Ishikawa (cell line): ENCODE measurements at regions not wholly inside any gene's neighbourhood (a gene's known extent, or its start where the extent isn't known, plus 50 kb on each side); places are given as distances from the start of the nearest gene placed in this dataset.

Experiments
- CEBPB ChIP-seq: IDR thresholded peaks from 2 replicates; pipeline ENCODE4 v1.6.1; 2012
- CREB1 ChIP-seq: IDR thresholded peaks from 2 replicates; pipeline ENCODE4 v1.6.1; 2012; ENCODE audit warnings: low read depth
- EGR1 ChIP-seq: IDR thresholded peaks from 2 replicates; pipeline ENCODE4 v1.6.1; 2012
- EP300 ChIP-seq: IDR thresholded peaks from 2 replicates; pipeline ENCODE4 v1.6.1; 2012; ENCODE audit warnings: borderline replicate concordance
- FOXM1 ChIP-seq: IDR thresholded peaks from 2 replicates; pipeline ENCODE4 v1.6.1; 2012; ENCODE audit warnings: low read depth, borderline replicate concordance
- MAX ChIP-seq: IDR thresholded peaks from 2 replicates; pipeline ENCODE4 v1.6.1; 2012
- NFIC ChIP-seq: IDR thresholded peaks from 2 replicates; pipeline ENCODE4 v1.6.1; 2012
- RAD21 ChIP-seq: IDR thresholded peaks from 2 replicates; pipeline ENCODE4 v1.6.1; 2012; ENCODE audit warnings: low read depth
- REST ChIP-seq: IDR thresholded peaks from 2 replicates; pipeline ENCODE4 v1.6.1; 2012; ENCODE audit warnings: low read depth, mild to moderate bottlenecking
- TAF1 ChIP-seq: IDR thresholded peaks from 2 replicates; pipeline ENCODE4 v1.6.1; 2012; ENCODE audit warnings: low read depth, mild to moderate bottlenecking
- TCF12 ChIP-seq: IDR thresholded peaks from 2 replicates; pipeline ENCODE4 v1.6.1; 2012; ENCODE audit warnings: low read depth
- TEAD4 ChIP-seq: IDR thresholded peaks from 2 replicates; pipeline ENCODE4 v1.6.1; 2012
- USF1 ChIP-seq: IDR thresholded peaks from 2 replicates; pipeline ENCODE4 v1.6.1; 2012
- YY1 ChIP-seq: IDR thresholded peaks from 2 replicates; pipeline ENCODE4 v1.6.1; 2012; ENCODE audit warnings: low read depth
- ZBTB7A ChIP-seq: IDR thresholded peaks from 2 replicates; pipeline ENCODE4 v1.6.1; 2012; ENCODE audit warnings: low read depth

- TF ChIP-seq TCF12 (no peak), ZBTB7A (no peak), RAD21 (no peak), TEAD4 (no peak), EP300 (no peak), TAF1 (no peak), NFIC (no peak), CEBPB (no peak), MAX (no peak), USF1 (no peak), CREB1 (no peak), FOXM1 (no peak), REST (no peak), YY1 (no peak), EGR1 (no peak)
Observed at GRCh38 chr12:45637242-45637641, 92.3 kb upstream of the ARID2 start.

GRCh38 chr12:45637706-45638105 is 91.8 kb upstream of the ARID2 start:
- TF ChIP-seq USF1 (no peak), FOXM1 (no peak), CEBPB (no peak), EP300 (no peak), TEAD4 (no peak), EGR1 (no peak), CREB1 (no peak), NFIC (no peak), REST (no peak), ZBTB7A (no peak), YY1 (no peak), TCF12 (no peak), TAF1 (no peak), MAX (no peak), RAD21 (no peak)

- TF ChIP-seq CEBPB (no peak), YY1 (no peak), RAD21 (no peak), ZBTB7A (no peak), EP300 (no peak), FOXM1 (no peak), NFIC (no peak), TAF1 (no peak), EGR1 (no peak), TEAD4 (no peak), CREB1 (no peak), USF1 (no peak), TCF12 (no peak), REST (no peak), MAX (no peak)
Observed at GRCh38 chr12:45638386-45638785, 91.1 kb upstream of the ARID2 start.

GRCh38 chr12:45644541-45644940 is 85.0 kb upstream of the ARID2 start:
- TF ChIP-seq TCF12 (no peak), TAF1 (no peak), CEBPB (no peak), REST (no peak)
